Mucosa of gallbladder (tissue), 1 donor: ENCODE measurements at regions not wholly inside any gene's neighbourhood (a gene's known extent, or its start where the extent isn't known, plus 50 kb on each side); places are given as distances from the start of the nearest gene placed in this dataset.

ENCODE experiments used
- DNase-seq: peaks from one replicate; pipeline ENCODE4 v3.0.0-alpha.2; 2020; ENCODE audit warnings: low spot score
- donor health status: DM: no; HTN: no; CAD: no.

DNA sequence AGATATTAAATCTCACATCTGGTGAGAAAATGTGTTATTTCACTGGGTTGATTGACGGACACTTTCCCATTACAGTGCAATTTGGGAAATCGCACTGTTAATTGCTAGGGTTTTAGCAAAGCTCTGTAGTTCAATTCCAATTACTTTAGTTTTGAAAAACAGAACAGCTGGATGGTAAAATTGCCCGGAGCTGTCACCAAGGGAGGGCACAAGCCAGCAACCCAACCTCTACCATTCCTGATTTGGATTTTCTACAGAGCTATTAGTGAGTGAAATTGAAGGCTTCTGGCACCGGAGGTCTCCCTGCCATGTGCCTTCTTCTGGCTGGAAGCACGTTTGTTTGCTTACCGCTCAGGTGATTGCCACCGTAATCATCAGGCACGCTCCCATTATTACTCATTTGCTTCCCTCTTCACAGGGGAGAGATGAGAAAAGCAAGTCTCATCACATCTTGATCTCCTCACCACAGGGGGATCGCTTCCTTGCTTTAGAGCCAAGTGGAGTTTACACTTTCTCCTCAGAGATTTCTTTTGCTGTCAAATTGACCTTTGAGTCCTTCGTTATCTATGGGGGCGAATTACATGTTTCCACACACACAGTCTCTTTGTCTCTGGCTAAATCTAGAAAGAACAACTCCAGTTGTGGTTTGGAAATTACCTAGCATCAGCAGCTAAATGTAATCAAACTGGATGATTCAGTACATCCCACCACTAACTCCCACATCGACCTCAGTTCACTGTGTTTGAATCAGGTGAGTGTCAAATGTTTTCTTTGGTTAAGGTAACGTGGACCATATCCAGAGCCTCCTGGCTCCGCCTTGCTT is 421.7 kb upstream of the GOLIM4 start:
- no peak for DNase-seq

DNA sequence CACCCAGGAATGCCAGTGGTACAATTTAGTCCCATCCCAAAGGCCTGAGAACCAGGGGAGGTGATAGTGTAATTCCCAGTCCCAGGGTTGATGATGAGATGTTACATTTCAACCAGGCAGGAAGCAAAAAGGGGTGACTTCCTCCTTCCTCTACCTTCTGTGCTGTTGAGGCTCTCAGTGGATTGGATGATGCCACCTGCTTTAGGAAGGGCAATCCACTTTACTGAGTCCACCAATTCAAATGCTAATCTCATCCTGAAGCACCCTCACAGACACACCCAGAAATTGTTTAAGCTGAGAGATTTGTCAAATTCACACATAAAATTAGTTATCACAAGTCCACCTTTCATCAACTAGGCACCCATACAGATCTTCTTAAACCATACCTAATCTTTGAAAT is 418.5 kb upstream of the GOLIM4 start:
- no peak for DNase-seq

GRCh38 chr3:168512802-168513201 is 417.1 kb upstream of the GOLIM4 start:
- DNase-seq: no peak

DNA sequence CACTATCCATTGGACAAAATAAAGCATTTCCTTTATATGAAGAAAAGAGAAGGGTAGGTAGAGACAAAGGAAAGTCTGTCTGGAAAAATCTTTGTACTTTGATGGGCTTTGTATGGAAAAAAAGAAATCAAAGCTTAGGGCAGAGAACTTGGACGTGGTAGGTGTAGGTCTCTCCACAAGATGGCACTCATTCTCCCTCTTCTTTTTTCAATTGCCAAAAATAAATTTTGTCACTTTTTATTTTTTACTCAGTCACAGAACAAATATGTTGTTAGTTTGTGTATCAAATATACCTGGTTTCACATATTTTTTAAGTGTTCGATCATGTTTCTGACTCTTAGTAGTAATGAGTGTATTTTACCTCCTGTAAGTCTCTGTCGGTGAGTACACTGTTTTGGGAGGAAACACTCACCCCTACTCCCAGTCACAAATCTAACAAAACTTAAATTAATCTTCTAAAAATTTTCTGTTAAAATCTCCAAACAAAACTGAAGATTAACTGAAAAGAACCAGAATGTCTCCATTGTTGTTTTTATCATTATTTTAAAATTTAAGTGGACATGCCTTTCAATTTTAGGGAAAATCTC is 415.8 kb upstream of the GOLIM4 start:
- no peak for DNase-seq

GRCh38 chr3:168506589-168506988 is 410.9 kb upstream of the GOLIM4 start:
- DNase-seq: no peak

GRCh38 chr3:168501570-168501969 is 405.8 kb upstream of the GOLIM4 start:
- no peak for DNase-seq

- no peak for DNase-seq
Measured at GRCh38 chr3:168498194-168498593, 402.5 kb upstream of the GOLIM4 start.

- no peak for DNase-seq
Measured at GRCh38 chr3:168497741-168498140, 402.0 kb upstream of the GOLIM4 start.

DNA sequence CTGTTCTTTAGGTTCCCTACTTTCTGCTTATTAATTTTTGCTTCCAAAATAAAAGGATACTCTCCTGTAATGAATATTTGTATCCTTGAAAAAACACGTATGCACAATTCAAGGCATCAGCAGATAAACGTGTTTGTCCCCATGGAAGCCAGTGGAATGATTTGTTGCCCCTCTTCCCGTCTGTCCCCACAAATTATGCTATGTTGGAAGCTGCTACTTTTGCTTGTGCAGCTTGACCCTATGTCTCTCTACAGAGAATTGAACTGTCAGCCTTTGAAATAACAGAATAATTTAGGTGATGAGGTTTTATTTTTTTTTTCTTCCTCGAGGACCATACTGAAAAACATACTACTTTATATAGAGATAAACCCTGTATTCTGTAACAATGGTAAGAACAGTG is 401.5 kb upstream of the GOLIM4 start:
- no peak for DNase-seq

DNA sequence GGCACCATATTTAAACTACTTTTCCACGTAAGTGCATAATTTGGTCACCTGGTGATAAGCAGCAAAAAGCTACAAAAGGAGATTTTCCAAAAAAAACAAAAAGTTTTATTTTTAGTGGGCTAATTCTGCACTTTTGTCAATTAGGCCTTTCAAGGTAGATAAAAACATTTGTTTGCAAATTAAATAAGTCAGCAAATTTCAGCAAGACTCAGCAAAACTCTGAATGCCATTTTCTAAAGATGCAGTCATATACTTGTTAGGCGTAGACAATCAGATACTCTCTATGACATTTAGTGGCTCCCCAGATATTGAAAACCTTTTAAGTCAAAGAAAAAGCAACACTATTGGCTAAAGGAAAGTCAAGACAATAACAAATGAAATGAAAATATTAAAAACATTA is 400.2 kb upstream of the GOLIM4 start:
- DNase-seq: no peak

GRCh38 chr3:168495270-168495669 is 399.5 kb upstream of the GOLIM4 start:
- DNase-seq: no peak

GRCh38 chr3:168493412-168494205 is 397.9 kb upstream of the GOLIM4 start:
- DNase-seq: no peak

DNA sequence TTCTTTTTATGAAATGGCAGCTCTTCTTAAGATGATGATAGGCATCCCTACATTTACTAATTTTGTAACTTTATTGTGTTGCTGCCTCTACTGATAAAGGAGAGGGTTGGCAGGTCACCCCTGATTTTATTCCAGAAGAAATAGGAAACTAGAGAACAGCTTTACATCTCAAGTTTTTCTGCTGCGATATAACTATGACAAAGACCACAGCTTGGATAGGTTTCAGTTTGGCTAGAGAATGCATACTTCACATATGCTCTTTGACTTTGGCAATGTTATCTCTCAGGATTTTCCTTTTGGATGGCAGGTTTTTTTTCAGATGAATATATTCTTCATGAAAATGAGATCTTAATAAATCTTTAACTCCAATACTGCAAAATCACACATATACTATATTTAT is 395.3 kb upstream of the GOLIM4 start:
- no peak for DNase-seq

DNA sequence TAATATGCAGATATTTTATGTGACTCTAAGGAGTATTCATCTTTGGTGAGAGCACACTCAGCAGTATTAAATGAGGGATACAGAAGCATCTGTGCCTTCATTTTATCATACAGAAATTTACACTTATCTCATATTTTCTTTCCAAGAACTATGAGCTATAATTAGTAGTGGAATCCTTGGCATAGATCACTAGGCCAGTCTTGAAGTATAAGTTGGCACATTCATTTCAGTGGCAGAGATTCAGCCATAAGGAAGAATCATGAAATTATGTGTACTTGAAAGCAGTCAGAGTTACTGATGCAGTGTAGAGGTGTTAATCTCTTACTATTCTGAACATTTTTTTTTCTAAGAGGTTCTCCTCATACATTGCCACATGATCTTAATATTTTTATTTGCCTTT is 393.6 kb upstream of the GOLIM4 start:
- no peak for DNase-seq

GRCh38 chr3:168485936-168486335 is 390.2 kb upstream of the GOLIM4 start:
- DNase-seq: no peak

DNA sequence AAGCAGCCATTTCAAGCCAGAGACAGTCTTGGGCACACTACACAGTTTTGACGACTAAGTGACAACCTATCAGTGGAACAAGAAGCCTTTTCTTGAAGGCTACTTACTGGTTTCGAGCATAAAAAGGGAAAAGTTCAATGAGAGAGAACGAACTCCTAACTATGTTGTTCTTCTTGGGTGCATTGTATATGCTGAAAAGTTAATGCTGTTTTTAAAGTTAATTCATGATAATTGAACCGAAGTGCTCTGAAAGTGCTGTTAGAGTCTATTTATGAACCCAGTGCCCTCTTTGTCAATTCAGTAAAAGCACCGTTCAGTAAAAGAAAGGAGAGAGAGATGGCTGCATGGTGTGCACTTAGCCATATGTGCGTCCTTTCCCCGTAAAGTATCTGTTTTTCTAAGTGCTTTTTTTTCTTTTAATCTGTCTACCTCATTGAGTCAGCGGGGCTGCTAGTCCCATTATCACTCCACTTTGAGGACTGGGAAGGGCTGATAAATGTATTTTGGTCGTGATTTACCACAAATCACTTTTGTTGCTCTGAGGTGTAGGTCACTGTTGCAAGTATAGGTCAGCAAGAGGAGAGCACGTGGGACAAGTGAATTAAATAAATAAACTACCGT is 380.7 kb upstream of the GOLIM4 start:
- DNase-seq: no peak

GRCh38 chr3:168475704-168476103 is 380.0 kb upstream of the GOLIM4 start:
- DNase-seq: no peak

- no peak for DNase-seq
Measured at GRCh38 chr3:168473334-168473890, 377.7 kb upstream of the GOLIM4 start.

- DNase-seq: no peak
Measured at GRCh38 chr3:168472783-168473182, 377.1 kb upstream of the GOLIM4 start.

- DNase-seq: no peak
Measured at GRCh38 chr3:168470380-168470779, 374.7 kb upstream of the GOLIM4 start.

DNA sequence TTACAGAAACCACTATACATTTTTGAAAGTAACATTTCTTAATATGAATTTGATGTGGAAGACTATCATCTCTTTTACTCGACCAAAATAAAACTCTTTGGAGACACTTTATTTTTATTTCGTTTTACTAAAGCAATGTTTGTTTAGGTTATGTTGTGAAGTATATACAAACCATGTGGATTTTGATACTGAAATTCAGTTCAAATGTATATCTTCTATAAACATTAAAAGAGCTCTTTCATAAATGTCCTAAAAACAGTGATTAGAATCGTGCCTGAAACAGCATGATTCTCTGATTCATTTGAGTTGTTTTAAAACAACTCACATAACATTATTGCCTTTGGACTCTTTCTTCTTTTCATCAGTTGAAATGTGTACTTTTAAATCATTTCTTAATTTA is 373.7 kb upstream of the GOLIM4 start:
- DNase-seq: no peak

GRCh38 chr3:168467115-168467714 is 371.5 kb upstream of the GOLIM4 start:
- peak; percentile 30 for DNase-seq
